Left renal pelvis (tissue), 4 donors: ENCODE measurements at regions not wholly inside any gene's neighbourhood (a gene's known extent, or its start where the extent isn't known, plus 50 kb on each side); places are given as distances from the start of the nearest gene placed in this dataset.
"Not testable (repeated sequence)": the region's sequence is repeated elsewhere in the genome, so short reads cannot be mapped to it uniquely, and the experiment has no call there.

ENCODE experiments used
- DNase-seq, 4 donors: peaks; one replicate each; pipeline ENCODE4 v3.0.0-alpha.2; 2013; ENCODE audit warnings: low read depth in 4 of 4, low spot score in 3 of 4

DNA sequence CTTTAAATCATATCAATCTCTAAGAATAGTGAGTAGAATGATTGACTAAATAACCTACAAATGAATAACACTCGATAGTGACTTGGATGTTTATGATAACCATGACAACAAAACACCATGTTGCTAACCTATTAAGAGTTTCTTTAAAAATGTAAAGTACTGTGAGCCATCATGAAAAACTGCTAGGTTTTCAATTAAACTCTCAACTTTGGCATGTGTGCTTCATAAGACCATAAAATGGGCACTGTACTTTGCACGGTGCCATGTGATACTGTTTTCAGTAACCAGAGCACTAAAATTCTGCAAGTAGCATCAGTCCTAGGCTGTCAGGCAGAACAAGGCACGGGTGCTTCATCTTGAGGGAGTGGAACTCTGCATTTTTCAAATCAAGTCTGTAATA is 96.2 kb upstream of the TRIM77 start:
- no peak for DNase-seq

DNA sequence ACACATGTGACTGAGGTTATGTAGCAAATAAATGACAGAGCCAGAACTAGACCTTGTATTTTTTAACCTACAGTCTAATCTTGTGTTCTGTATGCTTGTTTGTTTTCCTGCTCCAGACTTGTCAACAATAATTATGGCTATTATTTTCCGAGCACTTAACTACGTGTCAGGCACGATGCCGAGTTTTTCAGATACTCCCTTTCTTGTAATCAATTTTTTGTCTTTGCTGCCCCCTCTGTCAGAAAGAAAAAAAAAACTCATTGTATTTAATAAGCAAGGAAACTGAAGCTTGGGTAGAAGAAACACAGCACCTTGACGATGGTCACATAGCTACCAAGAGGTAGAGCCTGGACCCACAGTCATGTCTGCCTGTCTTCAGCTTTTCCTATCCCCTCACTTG is 95.7 kb upstream of the TRIM77 start:
- not testable (repeated sequence) for DNase-seq

DNA sequence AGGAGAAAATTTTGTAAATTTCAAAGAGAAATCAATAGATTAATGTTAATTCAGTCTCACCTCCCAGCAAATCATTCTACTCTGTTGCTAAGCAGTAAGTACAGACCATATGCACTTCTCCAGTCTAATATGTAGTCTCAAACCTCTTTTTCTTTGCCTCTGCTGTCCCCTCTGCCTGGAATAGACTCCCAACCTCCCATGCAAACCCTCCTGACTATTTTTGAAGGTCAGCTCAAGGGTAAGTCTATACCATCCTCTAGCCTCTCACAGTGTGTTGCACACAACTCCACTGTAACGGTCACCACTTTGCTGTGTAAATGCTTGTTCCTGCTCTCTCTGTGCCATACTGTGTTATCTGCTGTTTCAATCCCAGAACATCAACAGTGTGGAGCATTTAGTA is 94.5 kb upstream of the TRIM77 start:
- DNase-seq = not testable (repeated sequence)

DNA sequence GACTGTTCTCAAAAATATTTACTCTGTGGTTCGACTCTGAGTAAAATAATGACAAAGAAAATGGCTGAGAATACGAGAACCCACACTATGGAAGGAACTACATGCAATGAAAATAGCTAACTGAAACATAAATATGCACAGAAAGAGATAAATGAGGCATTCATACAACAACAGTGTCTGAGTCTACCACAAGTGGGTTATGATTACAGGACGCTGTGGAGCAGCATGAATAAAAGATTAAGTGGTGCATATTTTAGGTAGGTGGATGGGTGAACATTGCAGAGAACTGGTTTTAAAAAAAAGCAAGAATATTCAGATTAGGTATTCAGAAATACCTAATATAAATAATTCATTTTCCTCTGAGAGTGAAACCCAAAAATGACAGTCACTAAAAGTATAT is 93.9 kb upstream of the TRIM77 start:
- not testable (repeated sequence) for DNase-seq

DNA sequence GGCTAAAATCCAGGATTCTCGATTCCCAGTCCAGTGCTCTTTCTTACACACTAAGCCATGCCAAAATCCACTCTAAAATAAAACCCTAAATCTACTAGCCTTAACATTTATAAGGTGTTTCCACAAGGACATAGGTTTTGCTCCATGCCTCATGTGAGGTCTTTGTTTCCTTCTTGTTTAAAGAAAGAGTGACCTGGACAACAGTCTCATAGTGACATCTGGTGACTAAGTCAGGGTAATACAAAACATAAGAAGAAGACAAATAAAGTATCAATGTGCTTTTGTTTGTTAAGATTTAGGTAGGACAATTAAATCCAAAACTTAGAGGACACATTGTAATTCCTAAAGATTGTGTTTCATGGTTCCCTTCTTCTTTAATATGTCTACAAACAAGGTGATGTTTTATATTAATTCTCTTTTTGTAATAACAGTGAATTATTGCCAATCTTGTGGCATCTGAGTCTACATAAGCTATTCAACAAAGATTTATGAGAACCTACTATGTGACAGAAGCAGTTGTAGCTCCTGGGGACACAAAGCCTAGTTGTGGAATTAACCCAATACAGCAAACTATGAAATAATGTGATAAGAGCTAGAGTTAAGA is 93.0 kb upstream of the TRIM77 start:
- not testable (repeated sequence) for DNase-seq

DNA sequence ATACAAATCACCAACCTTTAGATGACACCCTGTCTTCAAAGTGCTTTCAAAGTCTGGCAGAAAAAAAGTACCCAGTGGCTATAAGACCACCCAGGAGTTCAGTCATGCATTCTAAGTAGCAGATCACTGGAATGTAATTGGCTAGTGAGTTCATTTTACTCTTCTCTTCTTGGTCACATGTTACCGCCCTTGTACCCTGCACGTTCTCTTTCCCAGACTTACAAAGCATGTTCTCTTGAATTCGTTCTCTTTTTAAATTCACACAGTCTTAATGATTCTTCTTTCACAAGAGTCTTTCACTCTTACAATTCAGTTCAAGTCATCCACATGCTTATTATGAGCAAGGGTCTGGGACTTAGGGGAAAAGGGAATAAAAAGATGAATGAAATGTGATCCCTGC is 89.4 kb upstream of the TRIM77 start:
- not testable (repeated sequence) for DNase-seq

DNA sequence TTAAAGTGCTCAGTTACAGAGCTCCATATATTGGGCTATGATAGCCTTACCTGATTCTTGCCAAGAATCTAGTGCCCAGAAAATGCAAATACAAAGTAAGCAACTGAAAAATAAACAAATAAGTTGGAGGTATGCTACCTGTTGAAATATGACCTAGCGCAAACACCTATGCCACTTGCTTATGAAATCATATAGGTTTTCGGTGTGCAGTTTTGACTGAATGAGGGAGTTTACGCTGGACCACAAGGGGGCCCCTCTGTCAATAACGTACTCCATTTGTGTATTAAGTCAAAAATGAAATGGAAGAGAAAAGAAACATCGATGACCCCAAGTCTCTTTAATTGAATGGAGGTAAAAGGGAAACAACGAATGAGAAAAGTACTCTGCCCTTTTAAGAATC is 84.9 kb upstream of the TRIM77 start:
- no peak for DNase-seq

DNA sequence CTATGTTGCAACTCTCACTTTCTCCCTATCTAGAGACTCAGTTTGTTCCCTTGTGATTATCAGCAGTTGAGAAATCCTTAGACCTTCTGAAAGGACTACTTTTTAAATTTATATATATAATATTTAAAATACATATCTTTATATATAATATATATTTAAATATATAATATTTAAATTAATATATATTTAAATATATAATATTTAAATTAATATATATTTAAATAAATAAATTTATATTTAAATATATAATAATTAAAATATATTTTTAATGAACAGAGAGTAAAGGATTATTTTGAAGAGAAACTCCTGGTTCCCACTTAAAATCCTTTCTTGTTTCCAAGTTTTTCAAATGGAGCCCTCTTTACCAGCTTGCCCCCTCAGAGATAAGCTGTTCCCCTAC is 83.7 kb upstream of the TRIM77 start:
- DNase-seq = no peak

DNA sequence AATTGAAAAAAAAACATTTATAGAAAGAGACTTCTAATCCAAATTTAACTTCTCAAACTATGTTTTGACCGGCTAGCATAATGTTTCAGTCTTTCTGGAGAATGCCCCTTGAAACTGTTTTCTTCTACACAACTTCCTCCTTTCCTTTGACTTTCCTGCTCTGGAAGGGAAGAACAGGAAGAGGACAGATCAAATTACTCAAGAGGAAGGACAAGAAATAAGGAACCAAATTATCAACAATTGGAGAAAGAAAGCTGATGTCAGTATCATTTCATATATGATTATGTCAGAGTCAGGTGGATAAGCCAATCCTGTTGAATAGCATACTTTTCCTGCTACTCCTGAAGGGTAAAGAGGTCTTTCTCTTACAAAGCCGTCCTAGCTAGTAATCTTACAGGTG is 83.2 kb upstream of the TRIM77 start:
- DNase-seq = not testable (repeated sequence)

DNA sequence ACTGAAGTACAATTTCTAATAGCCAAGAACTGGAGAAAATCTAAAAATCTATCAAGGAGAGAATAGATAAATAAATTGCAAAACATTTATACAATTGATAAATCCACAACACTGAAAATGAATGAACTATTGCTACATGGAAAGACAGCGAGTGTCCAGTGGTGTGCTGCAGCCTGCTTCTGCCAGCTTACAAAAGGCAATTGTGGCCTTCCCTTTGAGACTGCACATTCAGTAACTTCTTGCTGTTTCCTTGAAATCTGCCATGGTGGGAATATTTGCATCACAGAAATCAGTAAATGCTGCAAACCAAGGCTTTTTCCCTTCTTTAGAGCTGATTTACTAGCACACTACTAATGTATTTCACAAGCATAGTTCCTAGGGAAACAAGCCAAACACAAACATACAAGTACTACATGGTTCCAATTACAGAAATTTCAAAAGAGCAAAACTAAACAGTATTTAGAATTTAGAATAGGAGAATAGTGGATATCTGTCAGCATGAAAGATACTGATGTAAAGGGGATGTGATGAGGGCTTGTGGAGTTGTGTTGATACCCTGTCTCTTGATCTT is 76.9 kb upstream of the TRIM77 start:
- DNase-seq = no peak

DNA sequence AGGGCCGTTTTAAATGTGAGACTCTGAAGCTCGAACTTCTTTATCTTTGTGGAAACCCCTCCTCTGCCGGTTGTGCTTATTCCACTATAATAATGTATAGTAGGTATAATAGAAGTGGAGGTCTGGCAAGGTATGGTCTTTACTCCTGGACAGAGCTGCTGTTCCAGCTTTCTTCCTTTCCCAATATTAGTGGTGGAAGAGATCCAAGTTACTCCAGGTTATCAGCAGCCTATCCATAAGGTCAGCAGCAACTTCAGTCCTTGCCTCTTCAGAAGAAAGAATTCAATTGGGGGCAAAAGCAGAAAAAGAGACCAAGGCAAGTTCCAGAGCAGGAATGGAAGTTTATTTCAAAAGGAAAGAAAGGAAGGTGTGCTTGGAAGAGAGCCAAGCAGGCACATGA is 69.3 kb upstream of the TRIM77 start:
- not testable (repeated sequence) for DNase-seq

DNA sequence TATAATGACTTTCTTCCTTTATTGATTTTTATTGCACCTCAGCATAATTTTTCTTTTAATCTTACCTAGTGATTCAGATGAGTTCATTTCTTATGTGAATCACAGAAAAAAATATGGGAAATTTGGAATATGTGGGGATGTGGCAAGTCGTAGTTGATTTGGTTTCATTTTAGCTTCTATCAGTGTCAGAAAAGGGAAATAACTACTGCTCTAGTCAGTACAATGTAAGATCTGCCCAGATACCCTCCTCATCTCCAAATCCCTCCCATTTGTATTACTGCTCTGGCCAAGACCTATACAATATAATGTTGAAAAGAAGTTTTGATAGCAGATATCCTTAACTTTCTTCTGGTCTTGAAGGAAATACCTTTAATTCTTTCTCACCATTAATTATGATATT is 61.9 kb upstream of the TRIM77 start:
- not testable (repeated sequence) for DNase-seq

DNA sequence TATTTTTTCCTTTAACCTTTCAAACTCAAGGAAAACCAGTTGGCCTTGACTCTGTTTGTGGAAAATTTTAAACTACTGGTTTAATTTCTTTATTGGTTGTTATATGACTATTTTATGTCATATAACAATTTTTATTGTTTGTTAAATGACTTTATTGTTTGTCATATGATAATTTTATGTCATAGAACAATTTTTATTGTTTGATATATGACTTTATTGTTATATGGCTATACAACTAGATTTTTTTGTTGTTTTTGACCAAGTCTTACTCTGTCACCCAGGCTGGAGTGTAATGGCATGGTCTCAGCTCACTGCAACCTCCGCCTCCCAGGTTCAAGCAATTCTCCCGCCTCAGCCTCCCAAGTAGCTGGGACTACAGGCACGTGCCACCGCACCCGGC is 61.1 kb upstream of the TRIM77 start:
- not testable (repeated sequence) for DNase-seq

DNA sequence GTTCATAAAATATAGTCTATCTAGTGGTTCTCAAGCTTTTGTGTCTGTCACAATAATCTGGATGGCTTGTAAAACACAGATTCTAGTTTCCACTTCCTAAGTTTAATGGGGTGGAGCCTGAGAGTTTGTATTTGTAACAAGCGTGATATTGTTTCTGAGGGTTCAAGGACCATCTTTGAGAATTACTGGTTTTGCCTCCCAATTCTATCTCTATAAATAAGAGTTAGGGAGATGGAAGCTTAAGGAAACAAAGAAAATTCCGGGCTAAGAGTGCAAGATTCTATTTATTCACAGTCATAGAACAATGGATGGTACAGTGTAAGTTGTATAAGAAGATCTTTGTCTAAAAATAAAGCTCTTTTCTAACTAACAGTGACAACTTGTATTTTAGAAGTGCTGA is 55.4 kb upstream of the TRIM77 start:
- not testable (repeated sequence) for DNase-seq

DNA sequence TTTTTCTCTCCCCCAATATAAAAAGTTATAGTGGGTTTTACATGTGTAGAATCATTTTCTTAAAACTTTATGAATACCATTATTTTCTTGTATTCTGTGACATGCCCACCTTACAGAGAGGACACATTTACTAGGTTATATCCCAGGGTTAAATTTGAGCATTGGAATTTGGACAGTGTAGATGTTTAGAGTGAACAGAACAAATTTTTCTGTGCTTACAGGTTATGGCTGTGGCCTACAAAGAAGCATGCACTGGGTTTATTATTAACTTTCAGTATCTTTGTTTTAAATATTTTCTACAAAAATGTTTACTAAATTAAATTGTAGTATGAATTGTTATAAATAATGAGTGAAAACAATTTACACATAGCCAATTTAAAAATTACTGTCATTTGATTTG is 51.3 kb upstream of the TRIM77 start:
- DNase-seq = not testable (repeated sequence)

DNA sequence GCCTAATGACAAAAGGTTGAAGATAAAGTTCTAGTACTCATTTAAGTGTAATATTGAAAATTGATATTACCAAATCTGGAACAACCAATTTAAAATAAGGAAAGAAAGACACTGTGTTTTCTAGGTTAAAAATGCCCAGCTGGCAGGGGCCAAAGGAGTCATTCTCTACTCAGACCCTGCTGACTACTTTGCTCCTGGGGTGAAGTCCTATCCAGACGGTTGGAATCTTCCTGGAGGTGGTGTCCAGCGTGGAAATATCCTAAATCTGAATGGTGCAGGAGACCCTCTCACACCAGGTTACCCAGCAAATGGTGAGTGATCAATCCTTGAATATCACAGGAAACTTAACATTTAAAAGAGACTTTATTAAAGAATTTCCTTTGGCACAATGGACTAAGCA is 50.7 kb upstream of the TRIM77 start:
- not testable (repeated sequence) for DNase-seq

DNA sequence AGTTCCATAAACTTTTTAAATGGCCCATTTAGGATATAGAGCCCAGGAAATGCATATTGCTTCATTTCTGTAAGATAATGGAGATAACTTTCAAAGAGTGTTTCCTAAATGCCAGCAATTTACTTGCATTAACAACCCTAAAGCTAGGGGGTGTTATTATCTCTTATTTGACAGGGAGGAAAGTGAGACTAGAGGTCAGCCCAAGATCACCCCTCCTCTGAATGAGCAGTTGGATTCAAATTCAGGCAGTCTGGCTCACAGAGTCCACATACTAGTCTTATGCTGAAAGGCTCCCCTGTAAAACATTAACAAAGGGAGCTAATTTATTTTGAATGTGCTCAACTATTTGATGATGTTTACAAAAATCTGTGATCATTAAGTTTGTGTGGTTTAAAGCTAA is 49.9 kb upstream of the TRIM77 start:
- DNase-seq = peak in 1 of 4 donors; percentile 6
